Ovary (tissue), 3 donors: ENCODE measurements at regions not wholly inside any gene's neighbourhood (a gene's known extent, or its start where the extent isn't known, plus 50 kb on each side); places are given as distances from the start of the nearest gene placed in this dataset.

Source experiments
- CTCF ChIP-seq, 3 donors: fragments of 450-650 bp in 2 of 3; fragments of 200-600 bp in 1 of 3; IDR thresholded peaks; one replicate each; pipeline versions ENCODE4 v1.5.1 to v1.8.0; 2016 to 2022; ENCODE audit warnings: antibody characterized with exemption in 3 of 3, mild to moderate bottlenecking in 1 of 3
- EP300 ChIP-seq: sonication (generic); formaldehyde crosslinking; IDR thresholded peaks from one replicate; pipeline ENCODE4 v1.6.1; 2017; ENCODE audit warnings: antibody characterized with exemption
- POLR2A ChIP-seq: fragments of 450-650 bp; IDR thresholded peaks from one replicate; pipeline ENCODE4 v1.6.1; 2017; ENCODE audit warnings: antibody characterized with exemption, mild to moderate bottlenecking, moderate library complexity
- donor health status: DM: no; HTN: no; CAD: no.

GRCh38 chr16:31734265-31734664, 139.3 kb upstream of the ZNF267 start:
- no peak for TF ChIP-seq CTCF (IDR thresholded peaks at IDR 0.05)
- no peak for TF ChIP-seq EP300
- no peak for TF ChIP-seq POLR2A
